SK-N-SH (cell line): ENCODE measurements at regions not wholly inside any gene's neighbourhood (a gene's known extent, or its start where the extent isn't known, plus 50 kb on each side); places are given as distances from the start of the nearest gene placed in this dataset.

Experiments
- CTCF ChIA-PET: fragments of 300-600, 350-600 bp; formaldehyde crosslinking; extraction: SDS; loops from one replicate; lab custom pipeline; 2021; lab: Yijun Ruan, JAX
- POLR2A ChIA-PET: fragments of 350-600 bp; sonication (Branson Sonifier 250); formaldehyde crosslinking; extraction: SDS; loops from one replicate; lab custom pipeline; 2020; ENCODE audit warnings: antibody characterized with exemption, inconsistent platforms; lab: Yijun Ruan, JAX
- DNase-seq: peaks from one replicate; pipeline ENCODE4 v3.0.0; 2012
- H2AFZ ChIP-seq: fragments of 200-600 bp; sonication (generic); 2 replicates; pipeline ENCODE4 v1.8.1; 2016; ENCODE audit warnings: antibody characterized with exemption, mild to moderate bottlenecking, low read depth
- H3F3A ChIP-seq: fragments of 200-600 bp; sonication (generic); replicated peaks from 2 replicates; pipeline ENCODE3; 2016; ENCODE audit warnings: antibody characterized with exemption, mild to moderate bottlenecking; ENCODE audit not compliant: insufficient read depth
- H3K27ac ChIP-seq, 2 experiments: fragments of 200-500 bp in 1 of 2; fragments of 200-600 bp in 1 of 2; sonication (Bioruptor generic) in 1 of 2; sonication (generic), shearing (Covaris generic) in 1 of 2; 2 replicates each; pipeline versions ENCODE4 v1.5.1 to v1.6.1; 2014 to 2016; ENCODE audit warnings: low read depth in 2 of 2, inconsistent platforms in 1 of 2, low read length in 1 of 2, mild to moderate bottlenecking in 1 of 2, mixed read lengths in 1 of 2
- H3K27me3 ChIP-seq: fragments of 200-600 bp; sonication (generic), shearing (Covaris generic); 2 replicates; pipeline ENCODE4 v1.6.1; 2016; ENCODE audit warnings: mixed run types; ENCODE audit not compliant: insufficient read depth
- H3K36me3 ChIP-seq, 2 experiments: fragments of 200-500 bp in 1 of 2; fragments of 200-600 bp in 1 of 2; sonication (Bioruptor generic) in 1 of 2; sonication (generic) in 1 of 2; replicated peaks in 1 of 2; 2 replicates each; pipeline versions ENCODE3 to v1.5.1; 2014 to 2016; ENCODE audit warnings: low read length in 1 of 2, mild to moderate bottlenecking in 1 of 2; ENCODE audit not compliant: insufficient read depth in 2 of 2, control insufficient read depth in 1 of 2
- H3K4me1 ChIP-seq, 2 experiments: fragments of 200-500 bp in 1 of 2; fragments of 200-600 bp in 1 of 2; sonication (Bioruptor generic) in 1 of 2; sonication (generic), shearing (Covaris generic) in 1 of 2; 2 replicates each; pipeline versions ENCODE4 v1.5.1 to v1.6.1; 2014 to 2016; ENCODE audit warnings: low read depth in 1 of 2, low read length in 1 of 2, mixed run types in 1 of 2; ENCODE audit not compliant: insufficient read depth in 2 of 2, control insufficient read depth in 1 of 2
- H3K4me2 ChIP-seq: fragments of 200-600 bp; sonication (generic), shearing (Covaris generic); 2 replicates; pipeline ENCODE4 v1.6.1; 2017; ENCODE audit warnings: mixed run types
- H3K4me3 ChIP-seq, 2 experiments: fragments of 200-500 bp in 1 of 2; fragments of 200-600 bp in 1 of 2; sonication (Bioruptor generic) in 1 of 2; sonication (generic), shearing (Covaris generic) in 1 of 2; 2 replicates each; pipeline versions ENCODE4 v1.5.1 to v1.8.1; 2014 to 2016; ENCODE audit warnings: low read depth in 2 of 2, inconsistent platforms in 1 of 2, low read length in 1 of 2, mild to moderate bottlenecking in 1 of 2, mixed read lengths in 1 of 2, moderate library complexity in 1 of 2
- H3K79me2 ChIP-seq: fragments of 200-600 bp; sonication (generic); 2 replicates; pipeline ENCODE4 v1.8.1; 2017; ENCODE audit warnings: mild to moderate bottlenecking; ENCODE audit not compliant: insufficient read depth
- H3K9ac ChIP-seq: fragments of 200-600 bp; sonication (generic); 2 replicates; pipeline ENCODE4 v1.6.1; 2017; ENCODE audit warnings: mixed run types
- H3K9me2 ChIP-seq: fragments of 200-600 bp; sonication (generic); 2 replicates; pipeline ENCODE4 v1.6.1; 2017; ENCODE audit warnings: mixed run types
- H3K9me3 ChIP-seq: fragments of 200-600 bp; sonication (generic); 2 replicates; pipeline ENCODE4 v1.6.1; 2017; ENCODE audit warnings: mixed run types, mild to moderate bottlenecking, moderate library complexity
- H4K20me1 ChIP-seq: fragments of 200-600 bp; sonication (generic); 2 replicates; pipeline ENCODE4 v1.6.1; 2017; ENCODE audit warnings: mild to moderate bottlenecking, mixed run types; ENCODE audit not compliant: insufficient read depth
- ELF1 ChIP-seq: IDR thresholded peaks from 2 replicates; pipeline ENCODE4 v1.4.0; 2012
- EP300 ChIP-seq, 2 experiments: IDR thresholded peaks; 2 replicates each; pipeline versions ENCODE4 v1.4.0 to v1.6.1; 2012; ENCODE audit warnings: borderline replicate concordance in 1 of 2, low read depth in 1 of 2, low read length in 1 of 2
- FOXJ3 ChIP-seq: sonication (generic); formaldehyde crosslinking; IDR thresholded peaks from 2 replicates; pipeline ENCODE4 v1.5.1; 2020; ENCODE audit warnings: mild to moderate bottlenecking, missing genetic modification reagents
- GABPA ChIP-seq: IDR thresholded peaks from 2 replicates; pipeline ENCODE4 v1.4.0; 2012; ENCODE audit warnings: low read depth, mild to moderate bottlenecking
- GATA2 ChIP-seq: sonication (generic); formaldehyde crosslinking; IDR thresholded peaks from 2 replicates; pipeline ENCODE4 v1.5.0; 2020; ENCODE audit warnings: mild to moderate bottlenecking, missing genetic modification reagents
- MXI1 ChIP-seq: IDR thresholded peaks from 2 replicates; pipeline ENCODE4 v1.6.1; 2012; ENCODE audit warnings: mild to moderate bottlenecking, low read depth, low read length, improper control_type of control experiment
- NRF1 ChIP-seq: IDR thresholded peaks from 2 replicates; pipeline ENCODE4 v1.6.1; 2012; ENCODE audit warnings: low read depth, mild to moderate bottlenecking, low read length
- POLR2AphosphoS5 ChIP-seq: IDR thresholded peaks from 2 replicates; pipeline ENCODE4 v1.6.1; 2012; ENCODE audit warnings: low read depth, low read length
- RAD21 ChIP-seq: IDR thresholded peaks from 2 replicates; pipeline ENCODE4 v1.6.1; 2012; ENCODE audit warnings: mild to moderate bottlenecking, low read length
- TCF12 ChIP-seq: IDR thresholded peaks from 2 replicates; pipeline ENCODE4 v1.4.0; 2012
- whole genome bisulfite sequencing: methylation state at CpG from one replicate; pipeline ENCODE4 v1.1.6; 2017; ENCODE audit warnings: low lambda C conversion rate; 5-methylcytosine and 5-hydroxymethylcytosine counted together
- TF ChIP-seq, protein P1 (sequence below): IDR thresholded peaks from 2 replicates; pipeline ENCODE4; 2012
- TF ChIP-seq, protein P2 (sequence below): IDR thresholded peaks from 2 replicates; pipeline ENCODE4 v1.4.0; 2012; ENCODE audit warnings: low read depth
- TF ChIP-seq, protein P3 (sequence below): fragments of 150-350 bp; IDR thresholded peaks from 2 replicates; pipeline ENCODE4 v1.6.1; 2017; ENCODE audit warnings: antibody characterized with exemption, low read length, low read depth, borderline replicate concordance

- H3K9me3 ChIP-seq = no peaks in the 10 kb centered on the region
- 94% methylated on average over 2 of the region's 2 CpGs for WGBS
- no peaks in the 10 kb centered on the region for H3F3A ChIP-seq
- no peak overlapping the region for H3K4me3 ChIP-seq
- DNase-seq = no peak
- no peaks in the 10 kb centered on the region for H3K27me3 ChIP-seq
- no peak overlapping the region for H3K4me2 ChIP-seq
- H3K9me2 ChIP-seq = no peaks in the 10 kb centered on the region
- H3K27ac ChIP-seq = no peak overlapping the region
- ChIA-PET CTCF (no interaction called here), POLR2A (no interaction called here)
- no peak overlapping the region for H3K9ac ChIP-seq
- H3K36me3 ChIP-seq = no peaks in the 10 kb centered on the region
- H4K20me1 ChIP-seq = no peaks in the 10 kb centered on the region
- H3K4me1 ChIP-seq = peaks cover 0 to 2% of the 10 kb centered on the region in 2 experiments; a peak in 1 of 4 replicates
- no peaks in the 10 kb centered on the region for H3K79me2 ChIP-seq
- TF ChIP-seq RAD21 (no peak), NRF1 (no peak)
- no peak overlapping the region for H2AFZ ChIP-seq
Measured at GRCh38 chr5:74266132-74266531, 374.4 kb downstream of the ENC1 start.

- H3K4me3 ChIP-seq = no peak overlapping the region
- CTCF ChIA-PET = interaction anchor here (1.4 kb wide), 1 partner anchor 360 kb away, joined by 3 read pairs; no protein-coding TSS in a partner anchor
- H3K79me2 ChIP-seq = no peaks in the 10 kb centered on the region
- H4K20me1 ChIP-seq = no peaks in the 10 kb centered on the region
- TF ChIP-seq TCF12 (no peak), GATA2 (CRISPR knock-in tag) (no peak), NRF1 (no peak), GABPA (no peak), MXI1 (no peak), EP300 (IDR thresholded peaks at IDR 0.05; ENCODE audit: borderline replicate concordance in 1 of 2, low read depth in 1 of 2, low read length in 1 of 2) (no peak), ELF1 (no peak), RAD21 (no peak), POLR2AphosphoS5 (no peak), FOXJ3 (CRISPR knock-in tag) (no peak)
- TF ChIP-seq, protein P1, sequence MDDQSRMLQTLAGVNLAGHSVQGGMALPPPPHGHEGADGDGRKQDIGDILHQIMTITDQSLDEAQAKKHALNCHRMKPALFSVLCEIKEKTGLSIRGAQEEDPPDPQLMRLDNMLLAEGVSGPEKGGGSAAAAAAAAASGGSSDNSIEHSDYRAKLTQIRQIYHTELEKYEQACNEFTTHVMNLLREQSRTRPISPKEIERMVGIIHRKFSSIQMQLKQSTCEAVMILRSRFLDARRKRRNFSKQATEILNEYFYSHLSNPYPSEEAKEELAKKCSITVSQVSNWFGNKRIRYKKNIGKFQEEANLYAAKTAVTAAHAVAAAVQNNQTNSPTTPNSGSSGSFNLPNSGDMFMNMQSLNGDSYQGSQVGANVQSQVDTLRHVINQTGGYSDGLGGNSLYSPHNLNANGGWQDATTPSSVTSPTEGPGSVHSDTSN = no peak
- TF ChIP-seq, protein P2, sequence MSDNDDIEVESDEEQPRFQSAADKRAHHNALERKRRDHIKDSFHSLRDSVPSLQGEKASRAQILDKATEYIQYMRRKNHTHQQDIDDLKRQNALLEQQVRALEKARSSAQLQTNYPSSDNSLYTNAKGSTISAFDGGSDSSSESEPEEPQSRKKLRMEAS = no peak
- TF ChIP-seq, protein P3, sequence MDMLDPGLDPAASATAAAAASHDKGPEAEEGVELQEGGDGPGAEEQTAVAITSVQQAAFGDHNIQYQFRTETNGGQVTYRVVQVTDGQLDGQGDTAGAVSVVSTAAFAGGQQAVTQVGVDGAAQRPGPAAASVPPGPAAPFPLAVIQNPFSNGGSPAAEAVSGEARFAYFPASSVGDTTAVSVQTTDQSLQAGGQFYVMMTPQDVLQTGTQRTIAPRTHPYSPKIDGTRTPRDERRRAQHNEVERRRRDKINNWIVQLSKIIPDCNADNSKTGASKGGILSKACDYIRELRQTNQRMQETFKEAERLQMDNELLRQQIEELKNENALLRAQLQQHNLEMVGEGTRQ = no peak
- 100% methylated on average over 1 of the region's 1 CpG for WGBS
- H2AFZ ChIP-seq = no peak overlapping the region
- POLR2A ChIA-PET = no interaction called here
- H3K9ac ChIP-seq = no peak overlapping the region
- no peaks in the 10 kb centered on the region for H3K9me3 ChIP-seq
- no peak for DNase-seq
- no peaks in the 10 kb centered on the region for H3K36me3 ChIP-seq
- H3K27me3 ChIP-seq = no peaks in the 10 kb centered on the region
- H3K27ac ChIP-seq = no peak overlapping the region
- no peaks in the 10 kb centered on the region for H3F3A ChIP-seq
- peaks cover 0 to 2% of the 10 kb centered on the region in 2 experiments; a peak in 1 of 4 replicates for H3K4me1 ChIP-seq
- H3K9me2 ChIP-seq = no peaks in the 10 kb centered on the region
- no peak overlapping the region for H3K4me2 ChIP-seq
Measured at GRCh38 chr5:74262544-74263207, 377.9 kb downstream of the ENC1 start.
